ENCODE measurements at regions not wholly inside any gene's neighbourhood (a gene's known extent, or its start where the extent isn't known, plus 50 kb on each side); places are given as distances from the start of the nearest gene placed in this dataset.
"Not testable (repeated sequence)": the region's sequence is repeated elsewhere in the genome, so short reads cannot be mapped to it uniquely, and the experiment has no call there.

- H3K27ac Mint-ChIP-seq; DNase-seq; CTCF ChIA-PET; H3K27me3 Mint-ChIP-seq; H3K36me3 Mint-ChIP-seq; H3K9me3 Mint-ChIP-seq; H3K4me1 Mint-ChIP-seq (ENCODE audit: low read depth); POLR2A ChIA-PET; intact Hi-C loops (cut with micrococcal nuclease); H3K4me3 Mint-ChIP-seq: not testable (repeated sequence)
These were observed 248.6 kb upstream of the RHOBTB1 start for GRCh38 chr10:61192589-61192988.

DNA sequence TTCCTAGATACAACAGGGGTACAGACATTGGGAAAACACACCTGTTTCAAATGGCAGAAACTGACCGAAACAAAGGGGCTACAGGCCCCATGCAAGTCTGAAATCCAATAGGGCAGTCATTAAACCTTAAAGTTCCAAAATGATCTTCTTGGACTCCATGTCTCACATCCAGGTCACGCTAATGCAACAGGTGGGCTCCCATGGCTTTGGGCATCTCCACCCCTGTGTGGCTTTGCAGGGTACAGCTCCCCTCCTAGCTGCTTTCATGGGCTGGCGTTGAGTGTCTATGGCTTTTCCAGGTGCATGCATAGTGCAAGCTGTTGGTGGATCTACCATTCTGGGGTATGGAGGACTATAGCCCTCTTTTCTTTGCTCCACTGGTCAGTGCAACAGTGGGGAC lies 248.1 kb upstream of the RHOBTB1 start:
- Mint-ChIP-seq H3K9me3 (peaks cover 10% of the 10 kb centered on the region), H3K27me3 (no peaks in the 10 kb centered on the region), H3K36me3 (no peaks in the 10 kb centered on the region), H3K4me1 (ENCODE audit: low read depth) (no peaks in the 10 kb centered on the region), H3K4me3 (no peak overlapping the region), H3K27ac (no peak overlapping the region)
- DNase-seq: no peak
- ChIA-PET CTCF (no interaction called here), POLR2A (no interaction called here)
- intact Hi-C loops (cut with micrococcal nuclease): no loop called here

- ChIA-PET CTCF (no interaction called here), POLR2A (no interaction called here)
- peaks cover 10% of the 10 kb centered on the region for H3K9me3 Mint-ChIP-seq
- no peak for DNase-seq
- H3K27me3 Mint-ChIP-seq: no peaks in the 10 kb centered on the region
- no peak overlapping the region for H3K4me3 Mint-ChIP-seq
- H3K27ac Mint-ChIP-seq: no peak overlapping the region
- no peaks in the 10 kb centered on the region for H3K4me1 Mint-ChIP-seq (ENCODE audit: low read depth)
- H3K36me3 Mint-ChIP-seq: no peaks in the 10 kb centered on the region
- intact Hi-C loops (cut with micrococcal nuclease): no loop called here
These were observed 245.9 kb upstream of the RHOBTB1 start for GRCh38 chr10:61189912-61190311.

GRCh38 chr10:61188691-61189090 lies 244.7 kb upstream of the RHOBTB1 start:
- H3K27ac Mint-ChIP-seq: no peak overlapping the region
- CTCF ChIA-PET: no interaction called here
- no peak for DNase-seq
- H3K36me3 Mint-ChIP-seq: no peaks in the 10 kb centered on the region
- no peaks in the 10 kb centered on the region for H3K27me3 Mint-ChIP-seq
- POLR2A ChIA-PET: no interaction called here
- H3K4me1 Mint-ChIP-seq (ENCODE audit: low read depth): no peaks in the 10 kb centered on the region
- H3K4me3 Mint-ChIP-seq: no peak overlapping the region
- intact Hi-C loops (cut with micrococcal nuclease): no loop called here
- peaks cover 10% of the 10 kb centered on the region for H3K9me3 Mint-ChIP-seq

DNA sequence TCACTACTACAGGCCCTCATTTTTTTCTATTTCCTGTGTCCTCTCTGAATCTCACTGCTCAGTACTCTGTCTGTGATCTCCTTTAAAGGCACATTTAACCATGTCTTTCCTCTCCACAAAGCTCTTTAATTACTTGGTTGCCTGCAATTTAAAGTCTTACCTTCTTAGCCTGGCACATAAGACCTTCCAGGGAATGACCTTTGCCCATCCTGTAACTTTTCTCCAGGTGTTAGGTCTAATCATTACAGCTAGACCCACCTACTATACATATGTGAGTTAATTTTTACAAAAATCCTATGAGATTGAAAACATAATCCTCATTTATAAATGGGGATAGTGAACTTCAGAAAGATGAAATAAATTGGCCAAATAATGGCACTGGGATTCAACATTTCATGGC lies 244.1 kb upstream of the RHOBTB1 start:
- H3K27ac Mint-ChIP-seq: no peak overlapping the region
- no peaks in the 10 kb centered on the region for H3K27me3 Mint-ChIP-seq
- H3K4me3 Mint-ChIP-seq: no peak overlapping the region
- H3K9me3 Mint-ChIP-seq: peaks cover 6% of the 10 kb centered on the region
- ChIA-PET CTCF (no interaction called here), POLR2A (no interaction called here)
- no peak for DNase-seq
- H3K36me3 Mint-ChIP-seq: no peaks in the 10 kb centered on the region
- intact Hi-C loops (cut with micrococcal nuclease): no loop called here
- H3K4me1 Mint-ChIP-seq (ENCODE audit: low read depth): no peaks in the 10 kb centered on the region

DNA sequence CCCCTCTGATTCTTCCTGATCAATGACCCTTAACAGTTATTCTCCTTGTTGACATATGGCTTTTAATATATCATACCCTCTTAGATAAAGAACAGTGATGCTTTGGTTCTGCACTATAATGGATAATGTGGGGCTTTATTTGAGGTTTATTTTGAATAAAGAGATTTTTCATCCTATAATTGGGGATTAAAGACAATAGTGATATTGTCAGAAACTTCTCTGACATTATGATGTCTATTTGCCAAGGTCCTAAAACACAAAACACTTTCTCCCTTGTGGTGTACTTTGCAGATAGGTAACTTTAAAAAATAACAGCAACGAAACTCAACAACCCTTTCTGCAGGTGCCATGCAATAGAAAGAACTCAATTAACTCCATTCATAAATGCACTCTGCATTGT lies 243.6 kb upstream of the RHOBTB1 start:
- Mint-ChIP-seq H3K4me3 (no peak overlapping the region), H3K36me3 (no peaks in the 10 kb centered on the region), H3K9me3 (peaks cover 2% of the 10 kb centered on the region), H3K27ac (no peak overlapping the region), H3K4me1 (ENCODE audit: low read depth) (no peaks in the 10 kb centered on the region), H3K27me3 (no peaks in the 10 kb centered on the region)
- POLR2A ChIA-PET: no interaction called here
- intact Hi-C loops (cut with micrococcal nuclease): no loop called here
- DNase-seq: no peak
- CTCF ChIA-PET: no interaction called here

DNA sequence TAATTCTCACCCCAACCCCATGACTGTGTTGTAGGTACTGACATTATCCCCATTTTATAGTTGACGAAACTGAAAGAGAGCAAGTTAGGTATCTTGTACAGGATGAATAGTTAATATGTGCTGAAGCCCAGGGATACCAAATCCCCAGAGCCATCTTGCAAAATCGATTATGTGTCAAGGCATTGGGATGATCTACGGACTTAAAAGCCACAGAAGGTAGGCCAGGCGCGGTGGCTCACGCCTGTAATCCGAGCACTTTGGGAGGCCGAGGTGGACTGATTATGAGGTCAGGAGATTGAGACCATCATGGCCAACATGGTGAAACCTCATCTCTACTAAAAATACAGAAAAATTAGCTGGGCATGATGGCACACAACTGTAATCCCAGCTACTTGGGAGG lies 242.4 kb upstream of the RHOBTB1 start:
- H3K4me1 Mint-ChIP-seq (ENCODE audit: low read depth): no peaks in the 10 kb centered on the region
- ChIA-PET CTCF (no interaction called here), POLR2A (no interaction called here)
- no peaks in the 10 kb centered on the region for H3K9me3 Mint-ChIP-seq
- H3K27ac Mint-ChIP-seq: no peak overlapping the region
- H3K4me3 Mint-ChIP-seq: no peak overlapping the region
- intact Hi-C loops (cut with micrococcal nuclease): no loop called here
- no peaks in the 10 kb centered on the region for H3K36me3 Mint-ChIP-seq
- no peak for DNase-seq
- no peaks in the 10 kb centered on the region for H3K27me3 Mint-ChIP-seq

DNA sequence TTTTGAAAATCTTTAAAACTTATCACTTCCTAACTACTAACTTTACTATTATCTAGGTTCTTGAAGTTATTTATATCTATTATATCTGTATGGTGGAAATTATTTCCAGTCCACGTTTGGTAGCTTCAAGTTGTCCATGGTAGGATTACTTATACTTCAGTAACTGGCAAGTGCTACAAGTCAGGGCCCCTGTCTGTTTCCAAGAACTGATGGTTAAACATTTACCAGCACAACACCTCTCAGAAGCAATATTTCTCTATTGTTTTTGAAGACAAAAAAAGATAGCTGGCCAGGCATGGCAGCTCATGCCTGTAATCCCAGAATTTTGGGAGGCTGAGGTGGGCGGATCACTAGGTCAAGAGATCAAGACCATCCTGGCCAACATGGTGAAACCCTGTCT lies 240.4 kb upstream of the RHOBTB1 start:
- ChIA-PET POLR2A (no interaction called here), CTCF (no interaction called here)
- no peak overlapping the region for H3K4me3 Mint-ChIP-seq
- no peaks in the 10 kb centered on the region for H3K27me3 Mint-ChIP-seq
- no peak for DNase-seq
- H3K36me3 Mint-ChIP-seq: no peaks in the 10 kb centered on the region
- H3K4me1 Mint-ChIP-seq (ENCODE audit: low read depth): no peaks in the 10 kb centered on the region
- intact Hi-C loops (cut with micrococcal nuclease): no loop called here
- H3K27ac Mint-ChIP-seq: no peak overlapping the region
- no peaks in the 10 kb centered on the region for H3K9me3 Mint-ChIP-seq

- no peak for DNase-seq
- Mint-ChIP-seq H3K27me3 (no peaks in the 10 kb centered on the region), H3K27ac (no peak overlapping the region), H3K4me3 (no peak overlapping the region), H3K4me1 (ENCODE audit: low read depth) (no peaks in the 10 kb centered on the region), H3K36me3 (no peaks in the 10 kb centered on the region), H3K9me3 (no peaks in the 10 kb centered on the region)
- POLR2A ChIA-PET: no interaction called here
- intact Hi-C loops (cut with micrococcal nuclease): no loop called here
- CTCF ChIA-PET: no interaction called here
These were observed 240.0 kb upstream of the RHOBTB1 start for GRCh38 chr10:61183967-61184366.

DNA sequence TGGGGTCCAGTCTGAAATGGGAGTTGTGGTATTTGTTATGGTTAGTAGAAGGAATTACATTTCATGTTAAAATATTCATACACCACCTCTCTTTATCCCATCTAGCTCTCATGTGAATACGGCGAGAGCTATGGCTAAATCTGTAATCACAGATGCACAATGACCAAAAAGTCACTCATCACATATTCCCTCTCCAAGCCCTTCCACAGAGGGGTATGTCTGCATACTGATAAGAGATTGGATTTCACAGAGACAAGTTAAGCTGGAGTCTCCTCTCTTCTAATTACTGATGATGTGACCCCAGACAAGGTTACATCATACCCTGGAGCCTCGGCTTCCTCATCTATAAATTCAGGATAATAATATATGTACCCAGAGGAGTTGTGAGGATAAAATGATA lies 237.8 kb upstream of the RHOBTB1 start:
- H3K27me3 Mint-ChIP-seq: no peaks in the 10 kb centered on the region
- H3K27ac Mint-ChIP-seq: no peak overlapping the region
- H3K36me3 Mint-ChIP-seq: no peaks in the 10 kb centered on the region
- H3K4me1 Mint-ChIP-seq (ENCODE audit: low read depth): no peaks in the 10 kb centered on the region
- H3K4me3 Mint-ChIP-seq: no peak overlapping the region
- ChIA-PET POLR2A (no interaction called here), CTCF (no interaction called here)
- no peaks in the 10 kb centered on the region for H3K9me3 Mint-ChIP-seq
- intact Hi-C loops (cut with micrococcal nuclease): no loop called here
- DNase-seq: no peak

- H3K4me3 Mint-ChIP-seq: no peak overlapping the region
- H3K9me3 Mint-ChIP-seq: no peaks in the 10 kb centered on the region
- ChIA-PET CTCF (no interaction called here), POLR2A (no interaction called here)
- H3K4me1 Mint-ChIP-seq (ENCODE audit: low read depth): no peaks in the 10 kb centered on the region
- H3K27ac Mint-ChIP-seq: no peak overlapping the region
- DNase-seq: no peak
- intact Hi-C loops (cut with micrococcal nuclease): no loop called here
- H3K27me3 Mint-ChIP-seq: no peaks in the 10 kb centered on the region
- no peaks in the 10 kb centered on the region for H3K36me3 Mint-ChIP-seq
These were observed 235.8 kb upstream of the RHOBTB1 start for GRCh38 chr10:61179771-61180170.

- no peak for DNase-seq
- peaks cover under 1% of the 10 kb centered on the region for H3K27me3 Mint-ChIP-seq
- H3K9me3 Mint-ChIP-seq: no peaks in the 10 kb centered on the region
- H3K4me3 Mint-ChIP-seq: no peak overlapping the region
- no peaks in the 10 kb centered on the region for H3K36me3 Mint-ChIP-seq
- H3K27ac Mint-ChIP-seq: no peak overlapping the region
- POLR2A ChIA-PET: no interaction called here
- intact Hi-C loops (cut with micrococcal nuclease): no loop called here
- CTCF ChIA-PET: no interaction called here
- no peaks in the 10 kb centered on the region for H3K4me1 Mint-ChIP-seq (ENCODE audit: low read depth)
These were observed 232.4 kb upstream of the RHOBTB1 start for GRCh38 chr10:61176424-61176823.

DNA sequence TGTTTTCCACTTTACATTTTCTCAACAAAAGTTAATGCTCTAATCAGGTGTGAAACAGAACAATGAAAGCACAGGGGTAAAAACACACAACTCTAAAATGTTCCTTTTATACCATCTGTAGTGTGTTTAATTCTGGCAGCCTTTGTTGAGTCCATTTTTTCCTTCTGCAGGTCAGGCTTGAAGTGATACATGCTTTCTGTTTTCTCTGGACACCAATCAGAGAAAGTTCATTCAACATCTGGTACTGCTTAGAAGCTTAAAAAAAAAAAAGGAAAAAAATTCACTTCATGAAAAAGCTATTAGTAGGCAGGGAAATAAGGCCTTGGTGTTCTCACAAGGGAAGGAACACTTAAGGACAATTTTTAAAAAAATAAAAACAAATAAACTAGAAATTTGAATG lies 231.3 kb upstream of the RHOBTB1 start:
- intact Hi-C loops (cut with micrococcal nuclease): no loop called here
- peaks cover 1% of the 10 kb centered on the region for H3K27me3 Mint-ChIP-seq
- DNase-seq: no peak
- POLR2A ChIA-PET: no interaction called here
- CTCF ChIA-PET: no interaction called here
- H3K9me3 Mint-ChIP-seq: no peaks in the 10 kb centered on the region
- no peak overlapping the region for H3K27ac Mint-ChIP-seq
- H3K4me1 Mint-ChIP-seq (ENCODE audit: low read depth): no peaks in the 10 kb centered on the region
- no peak overlapping the region for H3K4me3 Mint-ChIP-seq
- H3K36me3 Mint-ChIP-seq: no peaks in the 10 kb centered on the region

GRCh38 chr10:61173450-61173849 lies 229.5 kb upstream of the RHOBTB1 start:
- CTCF ChIA-PET: no interaction called here
- H3K36me3 Mint-ChIP-seq: no peaks in the 10 kb centered on the region
- H3K27ac Mint-ChIP-seq: no peak overlapping the region
- no peaks in the 10 kb centered on the region for H3K4me1 Mint-ChIP-seq (ENCODE audit: low read depth)
- DNase-seq: no peak
- no peaks in the 10 kb centered on the region for H3K9me3 Mint-ChIP-seq
- H3K27me3 Mint-ChIP-seq: peaks cover 1% of the 10 kb centered on the region
- intact Hi-C loops (cut with micrococcal nuclease): no loop called here
- POLR2A ChIA-PET: no interaction called here
- no peak overlapping the region for H3K4me3 Mint-ChIP-seq
